Esophagus squamous epithelium (tissue), 4 donors: ENCODE measurements at regions not wholly inside any gene's neighbourhood (a gene's known extent, or its start where the extent isn't known, plus 50 kb on each side); places are given as distances from the start of the nearest gene placed in this dataset.

Experiments used
- POLR2A ChIP-seq, 4 donors: fragments of 450-650 bp; IDR thresholded peaks; one replicate each; pipeline ENCODE4 v1.6.1; 2017; ENCODE audit warnings: antibody characterized with exemption in 4 of 4, mild to moderate bottlenecking in 4 of 4, moderate library complexity in 3 of 4
- TF ChIP-seq, protein P1 (sequence below), 6 experiments: fragments of 450-650 bp in 4 of 6; fragments of 200-600 bp in 2 of 6; sonication (generic) in 2 of 6; IDR thresholded peaks; one replicate each; pipeline ENCODE4 v1.5.1; 2016 to 2019; ENCODE audit warnings: antibody characterized with exemption in 6 of 6, mild to moderate bottlenecking in 4 of 6, moderate library complexity in 4 of 6

DNA sequence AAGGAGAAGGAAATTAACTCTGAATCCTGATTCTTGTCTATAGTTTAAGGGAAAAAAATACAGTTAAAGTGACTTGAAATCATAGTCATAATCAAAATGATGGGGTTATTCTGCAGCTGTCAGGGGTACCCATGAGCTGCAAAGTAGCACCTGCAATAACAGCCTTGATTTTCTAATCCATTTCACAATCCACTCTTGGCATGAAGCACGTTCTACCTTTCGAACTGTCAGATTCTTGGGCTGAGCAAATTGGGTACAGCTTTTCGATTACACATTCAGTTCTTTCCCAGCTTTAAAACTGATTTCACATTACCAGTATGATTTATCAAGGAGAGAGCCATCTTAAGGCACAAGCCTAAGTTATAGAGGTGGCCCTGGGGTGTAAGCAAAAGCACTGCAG is 118.5 kb upstream of the DTNBP1 start:
- no peak for TF ChIP-seq POLR2A (IDR thresholded peaks at IDR 0.05)
- TF ChIP-seq, protein P1, sequence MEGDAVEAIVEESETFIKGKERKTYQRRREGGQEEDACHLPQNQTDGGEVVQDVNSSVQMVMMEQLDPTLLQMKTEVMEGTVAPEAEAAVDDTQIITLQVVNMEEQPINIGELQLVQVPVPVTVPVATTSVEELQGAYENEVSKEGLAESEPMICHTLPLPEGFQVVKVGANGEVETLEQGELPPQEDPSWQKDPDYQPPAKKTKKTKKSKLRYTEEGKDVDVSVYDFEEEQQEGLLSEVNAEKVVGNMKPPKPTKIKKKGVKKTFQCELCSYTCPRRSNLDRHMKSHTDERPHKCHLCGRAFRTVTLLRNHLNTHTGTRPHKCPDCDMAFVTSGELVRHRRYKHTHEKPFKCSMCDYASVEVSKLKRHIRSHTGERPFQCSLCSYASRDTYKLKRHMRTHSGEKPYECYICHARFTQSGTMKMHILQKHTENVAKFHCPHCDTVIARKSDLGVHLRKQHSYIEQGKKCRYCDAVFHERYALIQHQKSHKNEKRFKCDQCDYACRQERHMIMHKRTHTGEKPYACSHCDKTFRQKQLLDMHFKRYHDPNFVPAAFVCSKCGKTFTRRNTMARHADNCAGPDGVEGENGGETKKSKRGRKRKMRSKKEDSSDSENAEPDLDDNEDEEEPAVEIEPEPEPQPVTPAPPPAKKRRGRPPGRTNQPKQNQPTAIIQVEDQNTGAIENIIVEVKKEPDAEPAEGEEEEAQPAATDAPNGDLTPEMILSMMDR (IDR thresholded peaks at IDR 0.05): no peak
